NCI-H69 (cell line): ENCODE measurements at regions not wholly inside any gene's neighbourhood (a gene's known extent, or its start where the extent isn't known, plus 50 kb on each side); places are given as distances from the start of the nearest gene placed in this dataset.
"Not testable (repeated sequence)": the region's sequence is repeated elsewhere in the genome, so short reads cannot be mapped to it uniquely, and the experiment has no call there.

ENCODE experiments used
- DNase-seq: peaks from one replicate; lab custom pipeline; 2025; lab: John Stamatoyannopoulos, UW

DNA sequence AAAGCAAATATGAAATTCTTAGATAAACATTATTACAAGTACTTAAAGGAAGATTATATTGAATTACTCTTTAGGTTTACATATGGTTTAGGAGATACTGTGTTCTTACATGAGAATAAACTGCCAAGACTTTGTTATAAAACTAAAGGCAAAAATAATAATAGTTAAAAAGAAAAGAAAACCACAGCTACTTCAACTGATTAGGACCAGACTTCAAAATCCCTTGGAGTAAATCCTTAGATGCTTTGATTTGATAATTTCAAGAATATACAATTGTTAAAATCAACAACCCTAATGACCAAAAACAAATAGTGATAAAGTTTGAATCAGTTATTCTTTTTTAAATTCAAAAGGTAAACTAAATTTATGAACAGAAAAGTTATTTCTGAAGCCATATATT lies 389.6 kb upstream of the COX7C start:
- no peak for DNase-seq

GRCh38 chr5:86232246-86232645 lies 385.5 kb upstream of the COX7C start:
- DNase-seq: peak; percentile 98

- no peak for DNase-seq
Observed at GRCh38 chr5:86244153-86244552, 373.6 kb upstream of the COX7C start.

DNA sequence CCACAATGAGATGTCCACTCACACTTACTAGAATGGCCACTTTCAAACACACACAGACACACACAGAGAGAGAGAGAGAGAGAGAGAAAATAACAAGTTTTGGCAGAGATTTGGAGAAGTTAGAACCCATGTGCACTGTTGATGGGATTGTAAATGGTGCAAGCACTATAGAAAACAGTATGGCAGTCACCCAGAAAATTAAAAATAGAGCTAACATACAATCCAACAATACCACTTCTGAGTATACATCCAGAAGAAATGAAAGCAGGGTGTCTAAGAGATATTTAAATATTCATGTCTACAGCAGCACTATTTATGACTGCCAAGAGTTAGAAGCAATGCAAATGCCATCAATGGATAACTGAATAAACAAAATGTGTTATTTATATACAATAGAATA lies 359.9 kb upstream of the COX7C start:
- DNase-seq: no peak

DNA sequence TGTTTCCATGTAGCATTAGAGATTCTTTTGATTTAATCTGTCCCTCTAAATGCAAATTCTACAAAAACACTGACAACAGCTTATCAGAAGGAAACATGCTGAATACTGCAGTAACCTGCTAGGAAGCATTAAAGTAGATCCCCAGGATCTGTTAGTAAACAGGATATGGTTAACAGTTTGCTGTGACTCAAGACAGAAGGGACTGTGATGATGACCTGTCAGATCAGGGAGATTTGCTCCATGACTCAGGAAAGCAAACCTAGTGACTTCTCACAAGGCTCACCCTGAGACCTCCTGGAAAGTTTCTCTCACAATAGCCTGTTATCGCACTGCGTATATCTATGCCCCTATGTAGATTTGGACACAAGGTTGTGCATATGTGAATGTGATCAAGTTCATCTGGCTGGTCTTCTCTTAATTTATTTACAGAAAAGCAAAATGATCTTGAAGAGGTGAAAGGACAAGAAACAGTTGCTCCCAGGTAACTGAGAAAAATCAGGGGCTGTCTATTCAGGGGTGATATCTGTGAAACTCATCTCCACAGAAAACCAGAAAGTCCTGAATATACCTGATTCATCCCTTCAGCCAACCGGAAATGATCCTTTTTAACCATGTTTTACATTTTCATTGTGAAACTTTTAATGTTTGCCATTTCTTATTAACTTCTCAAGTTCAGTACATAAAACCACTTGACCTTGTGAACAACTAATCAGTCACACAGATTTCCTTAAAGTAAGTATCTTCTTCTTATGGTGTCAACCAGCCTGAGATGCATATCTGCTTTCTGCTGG lies 333.1 kb upstream of the COX7C start:
- DNase-seq: not testable (repeated sequence)

- not testable (repeated sequence) for DNase-seq
Observed at GRCh38 chr5:86287437-86287836, 330.3 kb upstream of the COX7C start.

DNA sequence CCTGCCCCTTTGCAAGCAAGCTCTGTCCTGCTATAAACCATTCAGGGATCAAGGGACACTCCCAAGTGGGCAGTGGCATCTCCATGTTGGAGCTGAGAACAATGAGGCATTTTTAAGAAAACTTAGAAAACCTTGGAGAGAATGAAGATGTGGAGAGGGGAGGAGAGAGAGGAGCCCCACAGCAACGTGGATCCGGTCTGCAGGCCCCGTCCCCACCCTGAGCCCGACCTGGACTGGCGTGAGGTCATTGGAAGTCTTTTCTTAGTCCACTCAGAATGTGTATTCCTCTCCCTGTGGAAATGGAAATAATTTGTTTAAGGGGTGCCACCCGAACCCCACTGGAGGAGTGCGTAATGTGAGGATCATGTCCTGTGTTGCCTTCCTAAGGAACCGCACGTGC lies 328.0 kb upstream of the COX7C start:
- DNase-seq: not testable (repeated sequence)

DNA sequence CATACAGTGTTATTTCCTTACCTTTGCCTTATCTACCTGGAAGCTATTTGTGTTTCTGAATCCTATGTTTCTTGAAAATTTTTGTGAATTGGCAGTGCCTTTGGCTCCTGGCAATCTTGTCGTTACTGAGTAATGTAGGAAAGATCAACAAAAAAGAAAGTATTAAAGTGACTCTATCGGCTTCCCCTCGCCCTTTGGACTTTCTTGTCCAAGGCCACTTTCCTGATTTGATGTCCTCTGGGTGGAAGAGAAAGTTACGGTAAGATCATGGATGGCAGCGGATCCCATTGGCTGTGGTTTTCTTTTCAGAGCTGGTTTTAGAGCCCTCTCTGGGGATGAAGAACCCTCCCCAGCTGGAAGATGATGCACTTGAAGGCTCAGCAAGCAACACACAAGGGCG lies 324.9 kb upstream of the COX7C start:
- not testable (repeated sequence) for DNase-seq

GRCh38 chr5:86302643-86303042 lies 315.1 kb upstream of the COX7C start:
- DNase-seq: not testable (repeated sequence)

- peak; percentile 62 for DNase-seq
Observed at GRCh38 chr5:86305050-86305449, 312.7 kb upstream of the COX7C start.

DNA sequence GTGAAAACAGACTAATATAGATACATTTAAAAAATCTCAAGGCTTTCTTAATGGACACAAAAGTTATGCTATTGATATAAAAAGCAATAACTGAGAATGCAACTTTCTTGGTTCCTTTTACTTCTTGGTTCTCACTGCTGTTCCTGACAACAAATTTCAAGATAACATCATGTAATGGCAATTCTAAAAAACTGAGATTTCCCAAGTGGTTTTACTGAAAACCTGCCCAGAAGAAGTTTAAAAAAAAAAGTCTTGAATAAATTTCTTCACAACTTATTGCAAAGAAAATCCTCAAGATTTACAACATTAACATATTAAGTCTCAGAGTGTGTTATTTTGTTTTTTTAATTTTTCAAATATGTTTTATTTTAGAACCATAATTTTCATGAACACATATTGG lies 302.8 kb upstream of the COX7C start:
- DNase-seq: no peak

DNA sequence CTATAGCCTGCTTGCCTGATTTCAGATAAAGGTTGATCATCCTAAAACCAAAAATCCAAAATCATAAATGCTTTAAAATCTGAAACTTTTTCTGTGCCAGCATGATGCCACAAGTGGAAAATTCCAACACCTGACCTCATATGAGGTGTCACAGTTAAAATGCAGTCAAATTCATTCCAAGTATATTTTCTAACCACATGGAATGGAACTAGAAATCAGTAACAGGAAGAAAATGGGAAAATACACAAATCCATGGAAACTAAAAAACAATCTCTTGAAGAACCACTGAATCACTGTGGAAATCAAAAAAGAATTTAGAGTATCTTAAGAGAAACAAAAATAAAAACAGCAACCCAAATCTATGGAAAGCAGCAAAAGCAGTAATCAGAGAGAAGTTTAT lies 297.5 kb upstream of the COX7C start:
- DNase-seq: no peak

DNA sequence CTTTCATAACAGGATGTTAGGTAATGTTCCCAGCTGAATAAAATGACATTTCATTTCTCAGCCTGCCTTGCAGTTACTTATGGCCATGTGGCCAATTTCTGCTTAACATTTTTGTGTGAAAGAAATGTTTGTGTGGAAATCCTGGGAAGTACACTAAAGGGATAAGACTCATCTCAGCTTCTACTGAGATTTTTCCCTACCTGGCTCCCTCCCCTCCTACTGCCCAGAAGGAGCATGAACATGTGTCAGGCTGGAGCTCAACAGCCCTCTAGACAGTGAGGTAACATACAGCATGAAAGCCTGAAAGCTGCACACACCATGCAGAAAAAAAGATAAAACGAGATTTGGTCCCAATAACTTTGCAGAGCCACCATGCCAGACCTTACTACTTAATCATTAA lies 288.4 kb upstream of the COX7C start:
- DNase-seq: peak; percentile 13

GRCh38 chr5:86330736-86331135 lies 287.0 kb upstream of the COX7C start:
- no peak for DNase-seq

DNA sequence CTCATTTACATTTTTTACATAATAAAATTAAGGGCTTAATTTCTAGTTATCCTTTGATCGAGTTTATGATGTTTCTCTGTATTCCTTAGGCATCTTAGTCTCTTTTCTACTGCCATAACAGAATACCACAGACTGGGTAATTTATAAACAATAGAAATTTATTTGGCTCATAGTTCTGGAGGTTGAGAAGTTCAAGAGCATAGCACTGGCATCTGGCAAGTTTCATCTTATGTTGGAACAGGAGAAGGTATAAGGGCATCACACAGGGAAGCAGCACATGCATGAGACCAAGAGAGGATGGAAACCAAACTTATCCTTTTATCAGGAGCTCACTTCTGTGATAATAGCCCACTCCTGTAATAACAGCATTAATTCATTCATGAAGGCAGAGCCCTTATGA lies 284.9 kb upstream of the COX7C start:
- DNase-seq: no peak

GRCh38 chr5:86337667-86338460 lies 279.9 kb upstream of the COX7C start:
- no peak for DNase-seq

DNA sequence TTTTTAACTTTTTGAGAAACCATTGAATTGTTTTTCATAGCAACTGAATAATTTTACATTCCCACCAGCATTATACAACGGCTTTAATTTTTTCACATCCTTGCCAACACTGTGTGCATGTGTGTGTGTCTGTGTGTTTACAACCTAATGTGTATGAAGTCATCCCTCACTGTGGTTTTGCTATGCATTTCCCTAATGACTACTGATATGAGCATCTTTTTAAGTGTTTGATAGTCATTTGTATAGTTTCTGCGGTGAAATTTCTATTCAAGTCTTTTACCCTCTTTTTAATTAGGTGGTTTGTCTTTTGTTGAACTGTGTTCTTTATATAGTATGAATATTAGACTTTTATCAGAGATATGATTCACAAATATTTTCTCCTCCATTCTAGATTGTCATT lies 263.1 kb upstream of the COX7C start:
- no peak for DNase-seq

DNA sequence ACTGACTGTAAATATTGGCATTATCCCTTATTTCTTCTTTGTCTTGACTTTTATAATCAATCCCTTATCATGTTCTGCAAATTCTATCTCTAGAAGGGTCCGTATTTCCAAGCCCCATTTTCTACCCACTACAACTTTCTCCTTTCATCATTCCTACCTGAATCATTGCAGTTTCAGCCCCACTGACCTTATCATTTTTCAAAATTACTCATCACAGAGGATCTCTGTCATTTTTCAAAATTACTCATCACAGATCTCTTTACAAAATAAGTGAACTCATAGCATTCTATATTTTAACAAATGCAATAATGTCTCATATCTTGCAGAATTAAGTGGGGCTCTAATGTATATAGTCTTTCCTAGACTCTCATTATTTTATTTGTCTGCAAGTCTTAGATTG lies 256.9 kb upstream of the COX7C start:
- no peak for DNase-seq

DNA sequence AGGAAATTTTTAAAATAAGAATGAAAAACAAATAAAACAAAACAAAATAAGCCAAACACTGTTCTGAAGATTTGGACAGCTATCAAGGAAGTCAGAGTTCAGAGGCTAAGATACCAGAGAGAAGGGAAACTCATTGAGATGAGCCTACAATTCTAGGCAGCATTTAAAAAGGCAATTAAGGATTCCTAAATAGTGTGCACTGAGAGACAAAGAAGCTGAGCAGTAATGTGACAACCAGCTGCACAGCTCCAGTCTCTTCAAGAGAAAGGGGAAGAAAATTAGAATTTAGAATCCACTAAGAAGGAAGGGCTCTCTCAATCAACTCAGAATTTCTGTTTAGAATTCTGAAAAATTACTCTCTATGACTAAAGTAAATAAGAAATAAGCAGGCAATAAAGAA lies 246.7 kb upstream of the COX7C start:
- peak; percentile 20 for DNase-seq

DNA sequence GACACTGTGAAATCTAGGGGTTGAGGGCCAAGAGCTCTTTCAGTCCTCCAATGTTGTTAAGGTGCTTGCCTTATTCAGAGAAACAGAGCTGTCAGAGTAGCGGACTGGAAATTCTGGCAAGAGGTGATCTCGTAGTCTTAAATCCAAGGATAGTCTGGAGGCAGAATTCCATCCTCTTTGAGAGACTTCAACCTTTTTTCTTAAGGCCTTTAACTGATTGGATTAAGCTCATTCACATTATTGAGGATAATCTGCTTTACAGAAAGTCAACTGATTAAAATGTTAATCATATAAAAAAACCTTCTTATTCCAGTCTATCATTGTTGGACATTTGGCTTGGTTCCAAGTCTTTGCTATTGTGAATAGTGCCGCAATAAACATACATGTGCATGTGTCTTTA lies 243.1 kb upstream of the COX7C start:
- no peak for DNase-seq

DNA sequence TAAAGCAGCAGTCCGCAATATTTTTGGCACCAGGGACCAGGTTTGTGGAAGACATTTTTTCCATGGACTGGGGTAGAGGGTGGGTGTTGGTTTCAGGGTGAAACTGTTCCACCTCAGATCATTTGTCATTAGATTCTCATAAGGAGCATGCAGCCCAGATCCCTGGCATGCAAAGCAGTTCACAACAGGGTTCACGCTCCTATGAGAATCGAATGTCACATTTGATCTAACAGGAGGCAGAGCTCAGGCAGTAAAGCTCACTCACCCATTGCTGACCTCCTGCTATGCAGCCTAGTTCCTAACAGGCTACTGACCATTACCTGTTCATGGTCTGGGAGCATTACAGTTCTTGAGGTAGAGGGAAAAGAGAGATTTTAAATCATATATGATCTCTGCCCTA lies 241.5 kb upstream of the COX7C start:
- no peak for DNase-seq

- no peak for DNase-seq
Observed at GRCh38 chr5:86403190-86403589, 214.6 kb upstream of the COX7C start.

DNA sequence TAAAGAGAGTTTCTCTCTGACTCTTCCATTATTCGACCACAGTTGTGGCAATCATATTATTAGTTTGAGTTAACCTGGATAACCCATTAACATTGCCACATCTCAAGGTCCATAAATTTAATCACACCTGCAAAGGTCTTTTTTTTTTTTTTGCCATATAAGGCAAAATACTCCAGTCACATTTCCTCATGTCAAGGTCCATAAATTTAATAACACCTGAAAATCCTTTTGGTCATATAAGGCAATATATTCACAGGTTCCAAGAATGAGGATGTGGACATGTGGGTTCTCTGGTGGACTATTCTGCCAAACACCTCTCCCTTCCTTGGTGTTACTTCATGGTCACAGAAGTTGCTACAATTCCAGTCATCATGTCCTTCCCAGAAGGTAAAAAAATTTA lies 213.5 kb upstream of the COX7C start:
- DNase-seq: no peak

DNA sequence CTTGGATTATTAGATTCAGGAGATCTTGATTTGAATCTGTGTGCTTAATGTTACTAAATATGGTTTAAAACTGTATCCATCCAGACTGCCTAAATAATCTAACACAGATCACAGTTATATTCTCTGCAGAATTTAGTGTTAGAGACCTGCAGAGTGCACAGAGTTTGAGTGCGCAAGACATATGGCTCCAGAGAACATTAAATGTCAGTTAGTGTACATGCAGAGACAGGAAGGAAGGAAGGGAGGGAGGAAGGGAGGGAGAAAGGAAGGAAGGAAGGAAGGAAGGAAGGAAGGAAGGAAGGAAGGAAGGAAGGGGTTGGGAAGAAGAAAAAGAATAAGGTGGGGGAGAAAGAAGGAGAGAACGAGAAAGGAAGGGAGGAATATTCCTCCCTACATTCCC lies 210.0 kb upstream of the COX7C start:
- DNase-seq: no peak
